Aorta (tissue), 5 donors: ENCODE measurements at regions not wholly inside any gene's neighbourhood (a gene's known extent, or its start where the extent isn't known, plus 50 kb on each side); places are given as distances from the start of the nearest gene placed in this dataset.
"Not testable (repeated sequence)": the region's sequence is repeated elsewhere in the genome, so short reads cannot be mapped to it uniquely, and the experiment has no call there.

Source experiments
- ATAC-seq: fragments of 200-7000 bp; cut with Tn5 transposase; one replicate; pipeline ENCODE4 v1.9.1; 2022; ENCODE audit warnings: moderate library complexity; ENCODE audit not compliant: low FRiP score
- DNase-seq, 2 donors: peaks; one replicate each; pipeline ENCODE4 v3.0.0-alpha.2; 2020
- H3K27ac ChIP-seq, 2 donors: one replicate each; pipeline ENCODE4 v1.5.1; 2013; ENCODE audit warnings: low read length in 2 of 2, mild to moderate bottlenecking in 2 of 2, moderate library complexity in 2 of 2, control low read depth in 1 of 2, inconsistent platforms in 1 of 2, low read depth in 1 of 2
- H3K27me3 ChIP-seq, 2 donors: one replicate each; pipeline ENCODE4 v1.6.1; 2013; ENCODE audit warnings: control low read depth in 1 of 2, low read length in 1 of 2, mild to moderate bottlenecking in 1 of 2, moderate library complexity in 1 of 2; ENCODE audit not compliant: insufficient read depth in 2 of 2, control insufficient read depth in 1 of 2
- H3K36me3 ChIP-seq, 2 donors: one replicate each; pipeline ENCODE4 v1.6.1; 2013; ENCODE audit warnings: control low read depth in 1 of 2, low read length in 1 of 2, mild to moderate bottlenecking in 1 of 2; ENCODE audit not compliant: insufficient read depth in 2 of 2, control insufficient read depth in 1 of 2
- H3K4me1 ChIP-seq, 2 donors: one replicate each; pipeline ENCODE4 v1.6.1; 2013; ENCODE audit warnings: low read length in 2 of 2, control low read depth in 1 of 2, mild to moderate bottlenecking in 1 of 2, moderate library complexity in 1 of 2; ENCODE audit not compliant: insufficient read depth in 2 of 2, control insufficient read depth in 1 of 2
- H3K4me3 ChIP-seq, 2 donors: one replicate each; pipeline ENCODE4 v1.5.1; 2013; ENCODE audit warnings: low read length in 2 of 2, control low read depth in 1 of 2, mild to moderate bottlenecking in 1 of 2
- H3K9me3 ChIP-seq: one replicate; pipeline ENCODE4 v1.6.1; 2013; ENCODE audit warnings: mild to moderate bottlenecking, low read length; ENCODE audit not compliant: control insufficient read depth
- WGBS, 2 donors: extraction: QIAGEN DNeasy Blood & Tissue Kit; methylation state at CpG; one replicate each; pipeline ENCODE4 v1.1.7; 2013; 5-methylcytosine and 5-hydroxymethylcytosine counted together
- intact Hi-C, 2 donors: fragments of 100-400 bp; cut with DNase I; formaldehyde crosslinking; loops; one replicate each; pipeline versions ENCODE4 v1.14.2 to v1.15.0; 2022
- donor health status: healthy with polysubstance abuse.
- donor health status: Bipolar disorder and iron deficiency.
- donor health status: DM: no; HTN: no; CAD: no.
- donor health status: DM: no; HTN: no; CAD: no.
- donor health status: DM: yes; HTN: yes; CAD: no.

GRCh38 chr9:129454467-129455067 lies 166.3 kb downstream of the C9orf50 start:
- ATAC-seq (no peak), DNase-seq (no peak)
- intact Hi-C loops, result no loop called here
- no peaks in the 10 kb centered on the region for H3K4me1 ChIP-seq
- H3K36me3 ChIP-seq, result no peaks in the 10 kb centered on the region
- H3K4me3 ChIP-seq, result no peak overlapping the region
- H3K27me3 ChIP-seq, result no peaks in the 10 kb centered on the region
- WGBS, 2 donors, result 96 to 97% methylated on average over 6 to 8 of the region's 8 CpGs
- no peak overlapping the region for H3K27ac ChIP-seq
- no peaks in the 10 kb centered on the region for H3K9me3 ChIP-seq

GRCh38 chr9:129453734-129454133 lies 167.2 kb downstream of the C9orf50 start:
- ATAC-seq, result no peak
- no peak for DNase-seq
- H3K9me3 ChIP-seq, result no peaks in the 10 kb centered on the region
- H3K36me3 ChIP-seq, result no peaks in the 10 kb centered on the region
- H3K4me1 ChIP-seq, result no peaks in the 10 kb centered on the region
- intact Hi-C loops, result no loop called here
- no peaks in the 10 kb centered on the region for H3K27me3 ChIP-seq
- no peak overlapping the region for H3K27ac ChIP-seq
- no peak overlapping the region for H3K4me3 ChIP-seq

- no peaks in the 10 kb centered on the region for H3K27me3 ChIP-seq
- ATAC-seq (peak; percentile 30), DNase-seq (no peak)
- intact Hi-C loops, result no loop called here
- no peaks in the 10 kb centered on the region for H3K36me3 ChIP-seq
- H3K4me1 ChIP-seq, result no peaks in the 10 kb centered on the region
- H3K9me3 ChIP-seq, result no peaks in the 10 kb centered on the region
- H3K4me3 ChIP-seq, result no peak overlapping the region
- no peak overlapping the region for H3K27ac ChIP-seq
- 20 to 25% methylated on average over 10 of the region's 10 CpGs for WGBS, 2 donors
These were observed 169.2 kb downstream of the C9orf50 start for GRCh38 chr9:129451669-129452068.

- intact Hi-C loops, result no loop called here
These were observed 169.7 kb downstream of the C9orf50 start for GRCh38 chr9:129451089-129451656.

GRCh38 chr9:129449066-129449465 lies 171.8 kb downstream of the C9orf50 start:
- no peak overlapping the region for H3K27ac ChIP-seq
- no peaks in the 10 kb centered on the region for H3K4me1 ChIP-seq
- intact Hi-C loops, result no loop called here
- 91 to 92% methylated on average over 16 of the region's 16 CpGs for WGBS, 2 donors
- ATAC-seq, result no peak
- no peaks in the 10 kb centered on the region for H3K36me3 ChIP-seq
- H3K9me3 ChIP-seq, result no peaks in the 10 kb centered on the region
- no peaks in the 10 kb centered on the region for H3K27me3 ChIP-seq
- H3K4me3 ChIP-seq, result no peak overlapping the region
- no peak for DNase-seq

More at GRCh38 chr9:129451089-129451656, 169.7 kb downstream of the C9orf50 start:
- H3K27ac ChIP-seq, result peak overlapping the region in 1 of 2 donors; percentile 23
- peak; percentile 55 for ATAC-seq
- H3K9me3 ChIP-seq, result no peaks in the 10 kb centered on the region
- H3K4me3 ChIP-seq, result no peak overlapping the region
- DNase-seq, result no peak
- WGBS, 2 donors, result 34 to 43% methylated on average over 19 of the region's 19 CpGs
- no peaks in the 10 kb centered on the region for H3K27me3 ChIP-seq
- H3K4me1 ChIP-seq, result no peaks in the 10 kb centered on the region
- H3K36me3 ChIP-seq, result no peaks in the 10 kb centered on the region

GRCh38 chr9:129446828-129447550 lies 173.9 kb downstream of the C9orf50 start:
- no peaks in the 10 kb centered on the region for H3K4me1 ChIP-seq
- intact Hi-C loops, result no loop called here
- no peaks in the 10 kb centered on the region for H3K36me3 ChIP-seq
- no peak overlapping the region for H3K4me3 ChIP-seq
- DNase-seq, result no peak
- ATAC-seq, result no peak
- no peak overlapping the region for H3K27ac ChIP-seq
- no peaks in the 10 kb centered on the region for H3K9me3 ChIP-seq
- H3K27me3 ChIP-seq, result no peaks in the 10 kb centered on the region
- WGBS, 2 donors, result 92 to 93% methylated on average over 14 of the region's 14 CpGs

- no peaks in the 10 kb centered on the region for H3K36me3 ChIP-seq
- 94 to 95% methylated on average over 10 of the region's 10 CpGs for whole genome bisulfite sequencing, 2 donors
These were observed 175.1 kb downstream of the C9orf50 start for GRCh38 chr9:129445794-129446306.

GRCh38 chr9:129443515-129444164 lies 177.3 kb downstream of the C9orf50 start:
- H3K27ac ChIP-seq, DNase-seq, H3K4me1 ChIP-seq, H3K36me3 ChIP-seq, H3K4me3 ChIP-seq, intact Hi-C loops, ATAC-seq, H3K27me3 ChIP-seq, H3K9me3 ChIP-seq: not testable (repeated sequence)
- 80 to 84% methylated on average over 8 of the region's 8 CpGs for WGBS, 2 donors

More at GRCh38 chr9:129445794-129446306, 175.1 kb downstream of the C9orf50 start:
- Histone ChIP-seq H3K4me1 (no peaks in the 10 kb centered on the region), H3K9me3 (no peaks in the 10 kb centered on the region), H3K27ac (no peak overlapping the region), H3K27me3 (no peaks in the 10 kb centered on the region), H3K4me3 (no peak overlapping the region)
- DNase-seq (no peak), ATAC-seq (no peak)
- intact Hi-C loops, result no loop called here
